Osteoblast (primary cell): ENCODE measurements at regions not wholly inside any gene's neighbourhood (a gene's known extent, or its start where the extent isn't known, plus 50 kb on each side); places are given as distances from the start of the nearest gene placed in this dataset.
"Not testable (repeated sequence)": the region's sequence is repeated elsewhere in the genome, so short reads cannot be mapped to it uniquely, and the experiment has no call there.

ENCODE experiments used
- DNase-seq: peaks from one replicate; pipeline ENCODE4 v3.0.0; 2011; ENCODE audit warnings: low spot score, mixed read lengths; ENCODE audit not compliant: insufficient read length; ENCODE audit errors: missing footprints
- H2AFZ ChIP-seq: 2 replicates; pipeline ENCODE4 v1.6.0; 2011; ENCODE audit warnings: mild to moderate bottlenecking, low read length
- H3K27ac ChIP-seq: 2 replicates; pipeline ENCODE4 v1.5.1; 2011; ENCODE audit warnings: mild to moderate bottlenecking, low read depth, low read length, moderate library complexity
- H3K27me3 ChIP-seq: 2 replicates; pipeline ENCODE4 v1.6.0; 2012; ENCODE audit warnings: mild to moderate bottlenecking, control low read depth, inconsistent platforms, low read length, moderate library complexity; ENCODE audit not compliant: insufficient read depth
- H3K36me3 ChIP-seq: 2 replicates; pipeline ENCODE4 v1.5.1; 2011; ENCODE audit warnings: mild to moderate bottlenecking, low read length, control low read depth, moderate library complexity; ENCODE audit not compliant: insufficient read depth
- H3K4me1 ChIP-seq: 2 replicates; pipeline ENCODE4 v1.5.1; 2011; ENCODE audit warnings: mild to moderate bottlenecking, low read length, control low read depth, moderate library complexity; ENCODE audit not compliant: insufficient read depth
- H3K4me2 ChIP-seq: 2 replicates; pipeline ENCODE4 v1.6.0; 2011; ENCODE audit warnings: mild to moderate bottlenecking, low read length; ENCODE audit not compliant: insufficient read depth
- H3K4me3 ChIP-seq: fragments of 200-600 bp; sonication (generic); 3 replicates; pipeline ENCODE4 v1.5.1; 2012; ENCODE audit warnings: mild to moderate bottlenecking, low read length, inconsistent platforms; ENCODE audit not compliant: insufficient read depth
- H3K79me2 ChIP-seq: 2 replicates; pipeline ENCODE4 v1.6.0; 2012; ENCODE audit warnings: mild to moderate bottlenecking, low read length, control low read depth, inconsistent platforms; ENCODE audit not compliant: insufficient read depth
- H3K9me3 ChIP-seq: 2 replicates; pipeline ENCODE4 v1.5.1; 2011; ENCODE audit warnings: low read depth, low read length, control low read depth
- H4K20me1 ChIP-seq: 2 replicates; pipeline ENCODE4 v1.6.0; 2012; ENCODE audit warnings: mild to moderate bottlenecking, low read length, control low read depth; ENCODE audit not compliant: insufficient read depth

GRCh38 chr13:111757094-111757493, 309.9 kb upstream of the SOX1 start:
- not testable (repeated sequence) for H3K27ac ChIP-seq

GRCh38 chr13:111757618-111758017, 309.3 kb upstream of the SOX1 start:
- DNase-seq, H2AFZ ChIP-seq, H3K27ac ChIP-seq, H3K36me3 ChIP-seq, H3K4me3 ChIP-seq, H3K4me1 ChIP-seq, H3K9me3 ChIP-seq, H4K20me1 ChIP-seq, H3K27me3 ChIP-seq, H3K79me2 ChIP-seq, H3K4me2 ChIP-seq: not testable (repeated sequence)

More at GRCh38 chr13:111757094-111757493, 309.9 kb upstream of the SOX1 start:
- H3K36me3 ChIP-seq, H2AFZ ChIP-seq, H3K4me1 ChIP-seq, H3K79me2 ChIP-seq, H3K27me3 ChIP-seq, H3K9me3 ChIP-seq, H3K4me2 ChIP-seq, DNase-seq, H4K20me1 ChIP-seq, H3K4me3 ChIP-seq: not testable (repeated sequence)

- not testable (repeated sequence) for H3K4me3 ChIP-seq, H3K4me1 ChIP-seq, H3K4me2 ChIP-seq, H3K79me2 ChIP-seq, H2AFZ ChIP-seq, H3K9me3 ChIP-seq, H3K36me3 ChIP-seq, H3K27me3 ChIP-seq, H3K27ac ChIP-seq, DNase-seq, H4K20me1 ChIP-seq
Measured at GRCh38 chr13:111763001-111763872, 303.7 kb upstream of the SOX1 start.

GRCh38 chr13:111764550-111764949, 302.4 kb upstream of the SOX1 start:
- DNase-seq, H4K20me1 ChIP-seq, H3K27ac ChIP-seq, H3K4me1 ChIP-seq, H3K27me3 ChIP-seq, H3K4me2 ChIP-seq, H3K9me3 ChIP-seq, H3K4me3 ChIP-seq, H2AFZ ChIP-seq, H3K36me3 ChIP-seq, H3K79me2 ChIP-seq: not testable (repeated sequence)

- not testable (repeated sequence) for H3K27ac ChIP-seq, H3K4me1 ChIP-seq, H3K36me3 ChIP-seq, H3K4me2 ChIP-seq, H3K79me2 ChIP-seq, H2AFZ ChIP-seq, H3K27me3 ChIP-seq, DNase-seq, H3K9me3 ChIP-seq, H4K20me1 ChIP-seq, H3K4me3 ChIP-seq
Measured at GRCh38 chr13:111764996-111765395, 302.0 kb upstream of the SOX1 start.

GRCh38 chr13:111775718-111776117, 291.2 kb upstream of the SOX1 start:
- not testable (repeated sequence) for H3K36me3 ChIP-seq, H3K27me3 ChIP-seq, H3K4me3 ChIP-seq, H3K27ac ChIP-seq, H3K4me2 ChIP-seq, H3K9me3 ChIP-seq, H3K79me2 ChIP-seq, H2AFZ ChIP-seq, H3K4me1 ChIP-seq, DNase-seq, H4K20me1 ChIP-seq

- not testable (repeated sequence) for H3K4me1 ChIP-seq
Measured at GRCh38 chr13:111777351-111777750, 289.6 kb upstream of the SOX1 start.

GRCh38 chr13:111781395-111781794, 285.6 kb upstream of the SOX1 start:
- H3K79me2 ChIP-seq, H4K20me1 ChIP-seq, DNase-seq, H3K27ac ChIP-seq, H3K9me3 ChIP-seq, H3K27me3 ChIP-seq, H3K4me1 ChIP-seq, H3K4me3 ChIP-seq, H3K36me3 ChIP-seq, H2AFZ ChIP-seq, H3K4me2 ChIP-seq: not testable (repeated sequence)

More at GRCh38 chr13:111777351-111777750, 289.6 kb upstream of the SOX1 start:
- not testable (repeated sequence) for DNase-seq, H3K4me2 ChIP-seq, H3K27me3 ChIP-seq, H2AFZ ChIP-seq, H3K79me2 ChIP-seq, H3K4me3 ChIP-seq, H3K36me3 ChIP-seq, H4K20me1 ChIP-seq, H3K27ac ChIP-seq, H3K9me3 ChIP-seq

- H3K27me3 ChIP-seq, H3K79me2 ChIP-seq, H3K4me1 ChIP-seq, DNase-seq, H3K36me3 ChIP-seq, H2AFZ ChIP-seq, H3K9me3 ChIP-seq, H4K20me1 ChIP-seq, H3K27ac ChIP-seq, H3K4me2 ChIP-seq, H3K4me3 ChIP-seq: not testable (repeated sequence)
Measured at GRCh38 chr13:111787321-111787720, 279.6 kb upstream of the SOX1 start.
